C4-2B (cell line): ENCODE measurements at regions not wholly inside any gene's neighbourhood (a gene's known extent, or its start where the extent isn't known, plus 50 kb on each side); places are given as distances from the start of the nearest gene placed in this dataset.

Experiments used
- ZFX ChIP-seq: fragments of 450-650 bp; IDR thresholded peaks from 2 replicates; pipeline ENCODE4 v1.6.1; 2017
- TF ChIP-seq, protein P1 (sequence below): fragments of 450-650 bp; conservative IDR thresholded peaks from 2 replicates; pipeline ENCODE4 v1.5.1; 2017; ENCODE audit warnings: mild to moderate bottlenecking

DNA sequence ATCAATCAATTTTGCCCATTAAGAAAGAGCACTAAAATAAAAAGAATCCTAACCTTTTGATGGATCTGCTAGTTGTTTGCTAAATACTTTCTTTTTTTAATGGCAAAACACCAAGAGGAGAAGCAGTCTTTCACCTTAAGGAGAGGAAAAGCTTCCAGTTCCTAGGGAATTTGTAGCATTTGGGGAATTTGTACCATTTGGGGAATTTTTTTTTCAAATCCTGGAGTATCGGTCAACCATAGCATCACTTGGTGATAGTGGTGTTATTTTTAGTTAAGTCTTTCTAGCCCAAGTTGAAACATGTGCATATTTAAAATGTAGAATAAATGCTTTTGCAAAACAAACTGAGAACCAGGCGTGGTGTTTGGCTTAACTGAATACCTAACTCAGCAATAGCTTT, 117.5 kb upstream of the SEMA6D start:
- no peak for TF ChIP-seq ZFX
- TF ChIP-seq, protein P1, sequence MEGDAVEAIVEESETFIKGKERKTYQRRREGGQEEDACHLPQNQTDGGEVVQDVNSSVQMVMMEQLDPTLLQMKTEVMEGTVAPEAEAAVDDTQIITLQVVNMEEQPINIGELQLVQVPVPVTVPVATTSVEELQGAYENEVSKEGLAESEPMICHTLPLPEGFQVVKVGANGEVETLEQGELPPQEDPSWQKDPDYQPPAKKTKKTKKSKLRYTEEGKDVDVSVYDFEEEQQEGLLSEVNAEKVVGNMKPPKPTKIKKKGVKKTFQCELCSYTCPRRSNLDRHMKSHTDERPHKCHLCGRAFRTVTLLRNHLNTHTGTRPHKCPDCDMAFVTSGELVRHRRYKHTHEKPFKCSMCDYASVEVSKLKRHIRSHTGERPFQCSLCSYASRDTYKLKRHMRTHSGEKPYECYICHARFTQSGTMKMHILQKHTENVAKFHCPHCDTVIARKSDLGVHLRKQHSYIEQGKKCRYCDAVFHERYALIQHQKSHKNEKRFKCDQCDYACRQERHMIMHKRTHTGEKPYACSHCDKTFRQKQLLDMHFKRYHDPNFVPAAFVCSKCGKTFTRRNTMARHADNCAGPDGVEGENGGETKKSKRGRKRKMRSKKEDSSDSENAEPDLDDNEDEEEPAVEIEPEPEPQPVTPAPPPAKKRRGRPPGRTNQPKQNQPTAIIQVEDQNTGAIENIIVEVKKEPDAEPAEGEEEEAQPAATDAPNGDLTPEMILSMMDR: no peak
